ENCODE measurements at regions not wholly inside any gene's neighbourhood (a gene's known extent, or its start where the extent isn't known, plus 50 kb on each side); places are given as distances from the start of the nearest gene placed in this dataset.

GRCh38 chr16:5776876-5777275, 679.3 kb upstream of the EEF2KMT start:
- Histone ChIP-seq H3K9me3 (no peaks in the 10 kb centered on the region), H3K4me1 (no peaks in the 10 kb centered on the region), H3K4me3 (no peak overlapping the region), H3K36me3 (no peaks in the 10 kb centered on the region), H3K27me3 (no peaks in the 10 kb centered on the region), H3K27ac (no peak overlapping the region)
- no peak for DNase-seq (ENCODE audit: extremely low spot score in 2 of 2)
- TF ChIP-seq POLR2A (IDR thresholded peaks at IDR 0.05) (no peak), POLR2AphosphoS5 (IDR thresholded peaks at IDR 0.05; ENCODE audit: insufficient read depth in 1 of 2, low read depth in 1 of 2) (no peak)
- TF ChIP-seq, protein P1, sequence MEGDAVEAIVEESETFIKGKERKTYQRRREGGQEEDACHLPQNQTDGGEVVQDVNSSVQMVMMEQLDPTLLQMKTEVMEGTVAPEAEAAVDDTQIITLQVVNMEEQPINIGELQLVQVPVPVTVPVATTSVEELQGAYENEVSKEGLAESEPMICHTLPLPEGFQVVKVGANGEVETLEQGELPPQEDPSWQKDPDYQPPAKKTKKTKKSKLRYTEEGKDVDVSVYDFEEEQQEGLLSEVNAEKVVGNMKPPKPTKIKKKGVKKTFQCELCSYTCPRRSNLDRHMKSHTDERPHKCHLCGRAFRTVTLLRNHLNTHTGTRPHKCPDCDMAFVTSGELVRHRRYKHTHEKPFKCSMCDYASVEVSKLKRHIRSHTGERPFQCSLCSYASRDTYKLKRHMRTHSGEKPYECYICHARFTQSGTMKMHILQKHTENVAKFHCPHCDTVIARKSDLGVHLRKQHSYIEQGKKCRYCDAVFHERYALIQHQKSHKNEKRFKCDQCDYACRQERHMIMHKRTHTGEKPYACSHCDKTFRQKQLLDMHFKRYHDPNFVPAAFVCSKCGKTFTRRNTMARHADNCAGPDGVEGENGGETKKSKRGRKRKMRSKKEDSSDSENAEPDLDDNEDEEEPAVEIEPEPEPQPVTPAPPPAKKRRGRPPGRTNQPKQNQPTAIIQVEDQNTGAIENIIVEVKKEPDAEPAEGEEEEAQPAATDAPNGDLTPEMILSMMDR (IDR thresholded peaks at IDR 0.05) = no peak
- intact Hi-C loops (cut with DNase I) = no loop called here

DNA sequence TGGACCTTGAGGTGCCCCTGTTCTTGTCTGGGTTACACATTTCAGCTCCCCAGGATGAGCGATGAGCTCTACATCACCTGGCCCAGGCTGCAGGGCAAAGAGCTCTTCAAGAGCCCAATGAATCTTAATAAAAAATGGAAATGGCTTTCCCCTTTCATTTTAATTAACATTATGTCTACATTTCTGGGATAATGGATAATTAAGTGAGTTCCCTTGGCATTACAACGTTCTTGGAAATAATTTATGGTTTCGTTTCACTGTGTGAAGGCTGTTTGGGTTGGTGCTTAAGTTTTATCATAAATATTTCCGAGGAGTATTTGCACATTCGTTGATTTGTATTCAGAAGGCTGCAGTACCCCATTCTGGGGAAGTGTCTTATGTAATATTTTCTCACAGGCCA, 678.3 kb upstream of the EEF2KMT start:
- Histone ChIP-seq H3K9me3 (no peaks in the 10 kb centered on the region), H3K27me3 (no peaks in the 10 kb centered on the region), H3K27ac (no peak overlapping the region), H3K4me1 (no peaks in the 10 kb centered on the region), H3K36me3 (no peaks in the 10 kb centered on the region), H3K4me3 (no peak overlapping the region)
- DNase-seq (ENCODE audit: extremely low spot score in 2 of 2) = no peak
- intact Hi-C loops (cut with DNase I) = no loop called here
- TF ChIP-seq, protein P1 (IDR thresholded peaks at IDR 0.05) = no peak
- TF ChIP-seq POLR2A (IDR thresholded peaks at IDR 0.05) = no peak
- no peak for TF ChIP-seq POLR2AphosphoS5 (IDR thresholded peaks at IDR 0.05; ENCODE audit: insufficient read depth in 1 of 2, low read depth in 1 of 2)

DNA sequence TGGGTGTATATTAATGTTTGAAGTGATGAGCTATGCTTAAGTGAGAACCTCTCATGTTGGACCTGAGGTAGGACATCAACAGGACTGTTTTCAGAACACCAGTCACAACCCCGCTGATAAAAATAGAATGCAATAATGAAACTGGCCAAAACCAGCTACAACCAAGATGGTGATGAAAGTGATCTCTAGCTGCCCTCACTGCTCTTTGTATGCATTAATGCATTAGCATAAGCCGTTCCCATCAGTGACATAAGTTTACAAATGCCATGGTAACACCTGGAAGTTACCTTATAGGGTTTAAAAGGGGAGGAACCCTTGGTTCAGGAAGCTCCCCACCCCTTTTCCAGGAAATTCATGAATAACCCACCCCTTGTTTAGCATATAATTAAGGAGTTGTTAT, 672.5 kb upstream of the EEF2KMT start:
- Histone ChIP-seq H3K4me1 (no peaks in the 10 kb centered on the region), H3K36me3 (no peaks in the 10 kb centered on the region), H3K4me3 (no peak overlapping the region), H3K27me3 (no peaks in the 10 kb centered on the region), H3K27ac (no peak overlapping the region), H3K9me3 (no peaks in the 10 kb centered on the region)
- no peak for DNase-seq (ENCODE audit: extremely low spot score in 2 of 2)
- no peak for TF ChIP-seq POLR2AphosphoS5 (IDR thresholded peaks at IDR 0.05; ENCODE audit: insufficient read depth in 1 of 2, low read depth in 1 of 2)
- intact Hi-C loops (cut with DNase I) = no loop called here

- no peaks in the 10 kb centered on the region for H3K36me3 ChIP-seq
- intact Hi-C loops (cut with DNase I) = no loop called here
- no peak overlapping the region for H3K27ac ChIP-seq
- DNase-seq (ENCODE audit: extremely low spot score in 2 of 2) = no peak
- H3K9me3 ChIP-seq = no peaks in the 10 kb centered on the region
- TF ChIP-seq POLR2AphosphoS5 (IDR thresholded peaks at IDR 0.05; ENCODE audit: insufficient read depth in 1 of 2, low read depth in 1 of 2) (no peak), POLR2A (IDR thresholded peaks at IDR 0.05) (no peak)
- no peaks in the 10 kb centered on the region for H3K27me3 ChIP-seq
- no peak overlapping the region for H3K4me3 ChIP-seq
- H3K4me1 ChIP-seq = no peaks in the 10 kb centered on the region
Measured at GRCh38 chr16:5769513-5769912, 671.9 kb upstream of the EEF2KMT start.

DNA sequence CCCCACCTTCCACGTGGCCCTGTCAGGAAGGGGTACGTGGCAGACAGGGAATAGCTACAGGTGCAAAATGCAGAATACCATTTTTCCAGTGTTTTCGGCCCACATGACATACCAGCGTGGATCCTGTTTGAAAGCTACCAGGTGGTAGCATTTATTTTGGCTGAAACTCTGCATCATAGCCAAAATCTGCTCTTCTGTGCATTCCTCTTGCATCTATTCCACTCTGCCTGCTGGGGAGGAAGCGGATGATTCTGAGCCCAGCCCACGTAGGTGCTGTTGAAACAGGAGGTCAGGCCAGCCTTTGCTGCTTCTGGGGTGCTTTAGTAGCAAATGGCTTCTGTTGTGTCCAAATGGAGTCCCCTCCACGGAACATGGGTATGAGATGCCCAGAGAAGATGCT, 670.9 kb upstream of the EEF2KMT start:
- no peak overlapping the region for H3K4me3 ChIP-seq
- H3K9me3 ChIP-seq = no peaks in the 10 kb centered on the region
- DNase-seq (ENCODE audit: extremely low spot score in 2 of 2) = no peak
- no peak overlapping the region for H3K27ac ChIP-seq
- no peaks in the 10 kb centered on the region for H3K36me3 ChIP-seq
- H3K27me3 ChIP-seq = no peaks in the 10 kb centered on the region
- TF ChIP-seq POLR2AphosphoS5 (IDR thresholded peaks at IDR 0.05; ENCODE audit: insufficient read depth in 1 of 2, low read depth in 1 of 2) (no peak), POLR2A (IDR thresholded peaks at IDR 0.05) (no peak)
- TF ChIP-seq, protein P1 (IDR thresholded peaks at IDR 0.05) = no peak
- intact Hi-C loops (cut with DNase I) = no loop called here
- no peaks in the 10 kb centered on the region for H3K4me1 ChIP-seq

DNA sequence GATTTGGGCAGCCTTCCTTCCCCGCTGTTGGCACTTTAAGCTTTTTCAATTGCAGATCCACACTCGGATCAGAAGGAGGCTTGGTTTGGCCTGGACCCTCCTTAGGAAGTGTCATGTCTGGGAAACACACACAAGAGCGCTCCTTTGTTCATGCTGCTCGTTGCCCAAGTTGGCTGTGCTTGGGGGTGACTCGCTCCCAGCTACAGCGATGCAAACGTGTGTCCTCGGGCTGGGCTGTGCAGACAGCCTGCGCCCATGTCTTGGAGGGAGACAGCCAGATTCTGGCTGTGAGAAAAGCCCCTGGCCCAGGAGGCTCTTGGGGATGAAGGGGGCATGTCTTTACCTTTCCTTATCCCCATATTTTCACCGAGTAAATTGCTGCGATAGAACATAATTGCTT, 665.6 kb upstream of the EEF2KMT start:
- no peaks in the 10 kb centered on the region for H3K27me3 ChIP-seq
- no peaks in the 10 kb centered on the region for H3K36me3 ChIP-seq
- no peak for DNase-seq (ENCODE audit: extremely low spot score in 2 of 2)
- H3K4me3 ChIP-seq = no peak overlapping the region
- H3K9me3 ChIP-seq = no peaks in the 10 kb centered on the region
- H3K4me1 ChIP-seq = no peaks in the 10 kb centered on the region
- no peak overlapping the region for H3K27ac ChIP-seq
- intact Hi-C loops (cut with DNase I) = no loop called here
- TF ChIP-seq POLR2AphosphoS5 (IDR thresholded peaks at IDR 0.05; ENCODE audit: insufficient read depth in 1 of 2, low read depth in 1 of 2) = no peak
- no peak for TF ChIP-seq POLR2A (IDR thresholded peaks at IDR 0.05)
- TF ChIP-seq, protein P1 (IDR thresholded peaks at IDR 0.05) = no peak

All from vagina (tissue), 2 donors.